ENCODE measurements at regions not wholly inside any gene's neighbourhood (a gene's known extent, or its start where the extent isn't known, plus 50 kb on each side); places are given as distances from the start of the nearest gene placed in this dataset.

GRCh38 chr13:73544175-73544574 is 485.4 kb downstream of the KLF5 start:
- no peak for TF ChIP-seq CTCF (IDR thresholded peaks at IDR 0.05; ENCODE audit: low read length)
- no peak for TF ChIP-seq EZH2 (IDR thresholded peaks at IDR 0.05; ENCODE audit: borderline replicate concordance, low read length)
